Ishikawa (cell line): ENCODE measurements at regions not wholly inside any gene's neighbourhood (a gene's known extent, or its start where the extent isn't known, plus 50 kb on each side); places are given as distances from the start of the nearest gene placed in this dataset.

Experiments
- CEBPB ChIP-seq: IDR thresholded peaks from 2 replicates; pipeline ENCODE4 v1.6.1; 2012
- CREB1 ChIP-seq: IDR thresholded peaks from 2 replicates; pipeline ENCODE4 v1.6.1; 2012; ENCODE audit warnings: low read depth
- EGR1 ChIP-seq: IDR thresholded peaks from 2 replicates; pipeline ENCODE4 v1.6.1; 2012
- EP300 ChIP-seq: IDR thresholded peaks from 2 replicates; pipeline ENCODE4 v1.6.1; 2012; ENCODE audit warnings: borderline replicate concordance
- FOXM1 ChIP-seq: IDR thresholded peaks from 2 replicates; pipeline ENCODE4 v1.6.1; 2012; ENCODE audit warnings: low read depth, borderline replicate concordance
- MAX ChIP-seq: IDR thresholded peaks from 2 replicates; pipeline ENCODE4 v1.6.1; 2012
- NFIC ChIP-seq: IDR thresholded peaks from 2 replicates; pipeline ENCODE4 v1.6.1; 2012
- RAD21 ChIP-seq: IDR thresholded peaks from 2 replicates; pipeline ENCODE4 v1.6.1; 2012; ENCODE audit warnings: low read depth
- REST ChIP-seq: IDR thresholded peaks from 2 replicates; pipeline ENCODE4 v1.6.1; 2012; ENCODE audit warnings: low read depth, mild to moderate bottlenecking
- TAF1 ChIP-seq: IDR thresholded peaks from 2 replicates; pipeline ENCODE4 v1.6.1; 2012; ENCODE audit warnings: low read depth, mild to moderate bottlenecking
- TCF12 ChIP-seq: IDR thresholded peaks from 2 replicates; pipeline ENCODE4 v1.6.1; 2012; ENCODE audit warnings: low read depth
- TEAD4 ChIP-seq: IDR thresholded peaks from 2 replicates; pipeline ENCODE4 v1.6.1; 2012
- USF1 ChIP-seq: IDR thresholded peaks from 2 replicates; pipeline ENCODE4 v1.6.1; 2012
- YY1 ChIP-seq: IDR thresholded peaks from 2 replicates; pipeline ENCODE4 v1.6.1; 2012; ENCODE audit warnings: low read depth
- ZBTB7A ChIP-seq: IDR thresholded peaks from 2 replicates; pipeline ENCODE4 v1.6.1; 2012; ENCODE audit warnings: low read depth

GRCh38 chr10:129331207-129331838 is 135.7 kb upstream of the MGMT start:
- no peak for TF ChIP-seq NFIC
- no peak for TF ChIP-seq FOXM1
- no peak for TF ChIP-seq EP300
- no peak for TF ChIP-seq TCF12
- TF ChIP-seq ZBTB7A, result no peak

GRCh38 chr10:129331839-129332220 is 135.2 kb upstream of the MGMT start:
- TF ChIP-seq YY1, result no peak
- no peak for TF ChIP-seq MAX
- no peak for TF ChIP-seq CREB1
- TF ChIP-seq TAF1, result no peak
- TF ChIP-seq USF1, result no peak
- no peak for TF ChIP-seq EGR1
- TF ChIP-seq ZBTB7A, result no peak
- TF ChIP-seq REST, result no peak
- TF ChIP-seq CEBPB, result no peak
- TF ChIP-seq TEAD4, result no peak
- no peak for TF ChIP-seq EP300

GRCh38 chr10:129332476-129332875 is 134.6 kb upstream of the MGMT start:
- TF ChIP-seq RAD21 (peak; percentile 50), EGR1 (no peak), ZBTB7A (no peak), USF1 (no peak)

- TF ChIP-seq CREB1, result no peak
- TF ChIP-seq USF1, result no peak
- no peak for TF ChIP-seq FOXM1
- no peak for TF ChIP-seq TAF1
- no peak for TF ChIP-seq TEAD4
- no peak for TF ChIP-seq RAD21
Observed at GRCh38 chr10:129333706-129334105, 133.3 kb upstream of the MGMT start.

GRCh38 chr10:129334266-129334665 is 132.8 kb upstream of the MGMT start:
- TF ChIP-seq CREB1 (no peak), NFIC (no peak), EGR1 (no peak)

GRCh38 chr10:129335396-129335795 is 131.6 kb upstream of the MGMT start:
- TF ChIP-seq TAF1 (no peak), YY1 (no peak), USF1 (no peak), MAX (no peak), RAD21 (no peak), NFIC (no peak), EP300 (no peak), TCF12 (no peak), FOXM1 (no peak), REST (no peak), CEBPB (no peak), CREB1 (no peak), TEAD4 (no peak), EGR1 (no peak), ZBTB7A (no peak)
